A673 (cell line): ENCODE measurements at regions not wholly inside any gene's neighbourhood (a gene's known extent, or its start where the extent isn't known, plus 50 kb on each side); places are given as distances from the start of the nearest gene placed in this dataset.

ENCODE experiments used
- EZH2 ChIP-seq: fragments of 200-600 bp; sonication (generic); IDR thresholded peaks from 2 replicates; pipeline ENCODE4 v1.6.1; 2017; ENCODE audit warnings: borderline replicate concordance, low read depth, mild to moderate bottlenecking, mixed read lengths, antibody characterized with exemption, low read length; ENCODE audit not compliant: poor library complexity, severe bottlenecking
- TF ChIP-seq, protein P1 (sequence below): fragments of 300-800, 200-600 bp; sonication (generic); conservative IDR thresholded peaks from 2 replicates; pipeline ENCODE4 v1.5.1; 2017; ENCODE audit warnings: low read depth, mild to moderate bottlenecking, antibody characterized with exemption, low read length, moderate library complexity, mixed read lengths

- TF ChIP-seq, protein P1, sequence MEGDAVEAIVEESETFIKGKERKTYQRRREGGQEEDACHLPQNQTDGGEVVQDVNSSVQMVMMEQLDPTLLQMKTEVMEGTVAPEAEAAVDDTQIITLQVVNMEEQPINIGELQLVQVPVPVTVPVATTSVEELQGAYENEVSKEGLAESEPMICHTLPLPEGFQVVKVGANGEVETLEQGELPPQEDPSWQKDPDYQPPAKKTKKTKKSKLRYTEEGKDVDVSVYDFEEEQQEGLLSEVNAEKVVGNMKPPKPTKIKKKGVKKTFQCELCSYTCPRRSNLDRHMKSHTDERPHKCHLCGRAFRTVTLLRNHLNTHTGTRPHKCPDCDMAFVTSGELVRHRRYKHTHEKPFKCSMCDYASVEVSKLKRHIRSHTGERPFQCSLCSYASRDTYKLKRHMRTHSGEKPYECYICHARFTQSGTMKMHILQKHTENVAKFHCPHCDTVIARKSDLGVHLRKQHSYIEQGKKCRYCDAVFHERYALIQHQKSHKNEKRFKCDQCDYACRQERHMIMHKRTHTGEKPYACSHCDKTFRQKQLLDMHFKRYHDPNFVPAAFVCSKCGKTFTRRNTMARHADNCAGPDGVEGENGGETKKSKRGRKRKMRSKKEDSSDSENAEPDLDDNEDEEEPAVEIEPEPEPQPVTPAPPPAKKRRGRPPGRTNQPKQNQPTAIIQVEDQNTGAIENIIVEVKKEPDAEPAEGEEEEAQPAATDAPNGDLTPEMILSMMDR, result no peak
- no peak for TF ChIP-seq EZH2
These were observed 141.3 kb upstream of the NCAM2 start for GRCh38 chr21:20856926-20857325.
